Activated effector memory CD4-positive, alpha-beta T cell treated with anti-CD3 and anti-CD28 coated beads, Interleukin-2, amount 50 U/mL, for 16 hours (primary cell): ENCODE measurements at regions not wholly inside any gene's neighbourhood (a gene's known extent, or its start where the extent isn't known, plus 50 kb on each side); places are given as distances from the start of the nearest gene placed in this dataset.

Source experiments
- DNase-seq: peaks from one replicate; pipeline ENCODE4 v3.0.0-alpha.2; 2020

DNA sequence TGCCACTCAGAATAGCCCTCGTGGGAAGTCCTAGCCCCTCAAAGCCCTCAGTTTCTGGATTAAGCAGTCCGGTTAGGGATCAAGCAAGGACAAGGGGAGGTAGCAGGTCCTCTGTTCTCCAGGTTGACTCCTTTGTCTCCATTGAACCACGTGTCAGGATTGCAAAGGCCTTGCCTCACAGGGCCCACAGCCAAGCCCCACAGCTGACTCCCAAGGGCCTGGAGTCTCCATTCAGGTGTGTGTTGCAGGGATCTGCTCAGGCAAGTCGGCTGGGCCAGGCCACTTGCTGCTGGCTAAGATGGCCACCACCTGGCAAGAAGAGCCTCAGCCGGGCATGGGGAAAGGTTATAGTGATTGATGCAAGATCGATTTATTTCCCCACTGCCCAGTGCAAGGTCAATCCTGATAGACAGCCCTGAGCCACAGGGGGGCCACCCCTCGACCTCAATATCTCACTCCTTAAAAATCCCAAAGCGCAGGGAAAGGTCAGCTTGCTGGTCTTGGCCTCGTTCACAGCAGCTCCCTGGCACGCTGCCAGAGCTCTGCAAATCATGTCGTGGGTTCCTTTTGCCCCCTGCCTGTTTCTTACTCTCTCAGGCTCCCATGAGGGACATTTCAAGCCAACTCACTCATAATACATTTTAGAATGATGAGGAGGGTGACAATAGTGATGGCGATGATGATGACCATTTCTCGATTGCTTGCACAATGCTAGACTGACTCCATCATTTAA, 75.9 kb downstream of the EDN3 start:
- DNase-seq: no peak

GRCh38 chr20:59376998-59377397, 76.6 kb downstream of the EDN3 start:
- no peak for DNase-seq

GRCh38 chr20:59377842-59378241, 77.4 kb downstream of the EDN3 start:
- no peak for DNase-seq

- no peak for DNase-seq
These were observed 78.0 kb downstream of the EDN3 start for GRCh38 chr20:59378396-59378795.

GRCh38 chr20:59378966-59379365, 78.6 kb downstream of the EDN3 start:
- DNase-seq: no peak

GRCh38 chr20:59381689-59382088, 81.3 kb downstream of the EDN3 start:
- DNase-seq: no peak

- no peak for DNase-seq
These were observed 81.8 kb downstream of the EDN3 start for GRCh38 chr20:59382157-59382725.

GRCh38 chr20:59382907-59383306, 82.5 kb downstream of the EDN3 start:
- DNase-seq: no peak

DNA sequence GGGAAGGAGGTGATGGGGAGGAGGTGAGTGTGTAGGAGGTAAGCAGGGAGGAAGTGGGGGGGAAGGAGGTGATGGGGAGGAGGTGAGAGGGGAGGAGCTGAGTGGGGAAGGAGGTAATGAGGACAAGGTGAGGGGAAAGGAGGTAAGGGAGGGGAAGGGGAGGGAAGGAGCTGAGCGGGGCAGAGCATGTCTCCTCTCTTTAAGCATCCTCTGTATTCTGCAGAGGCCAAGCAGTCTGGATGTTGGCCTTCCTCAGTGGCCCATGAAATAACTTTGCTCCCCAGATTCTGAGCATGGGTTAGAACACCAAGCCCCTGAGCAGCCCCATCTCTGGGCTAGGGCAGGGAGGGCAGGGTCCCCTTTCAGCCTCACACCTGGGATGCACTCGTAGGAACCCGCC, 84.6 kb downstream of the EDN3 start:
- DNase-seq: no peak

GRCh38 chr20:59385480-59385879, 85.1 kb downstream of the EDN3 start:
- DNase-seq: no peak

DNA sequence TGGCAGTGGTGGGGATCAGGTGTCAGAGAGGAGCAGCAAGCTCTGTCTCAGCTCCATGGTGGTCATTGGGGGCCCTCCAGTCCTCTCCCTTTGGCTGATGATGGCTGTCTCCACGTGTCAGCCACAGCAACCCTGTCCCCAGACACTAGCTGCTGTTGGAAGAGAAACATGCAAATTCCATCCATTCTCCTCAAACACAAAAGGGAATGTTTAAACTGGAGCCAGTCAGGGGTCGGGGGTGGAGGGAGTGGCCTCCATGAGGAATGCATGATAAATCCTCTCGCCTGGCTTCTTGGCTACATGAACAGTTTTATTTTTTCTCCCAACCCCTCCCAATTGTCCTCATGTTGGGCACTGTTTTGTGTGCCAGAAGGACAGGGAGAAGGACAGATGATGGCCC, 86.4 kb downstream of the EDN3 start:
- DNase-seq: peak; percentile 6

DNA sequence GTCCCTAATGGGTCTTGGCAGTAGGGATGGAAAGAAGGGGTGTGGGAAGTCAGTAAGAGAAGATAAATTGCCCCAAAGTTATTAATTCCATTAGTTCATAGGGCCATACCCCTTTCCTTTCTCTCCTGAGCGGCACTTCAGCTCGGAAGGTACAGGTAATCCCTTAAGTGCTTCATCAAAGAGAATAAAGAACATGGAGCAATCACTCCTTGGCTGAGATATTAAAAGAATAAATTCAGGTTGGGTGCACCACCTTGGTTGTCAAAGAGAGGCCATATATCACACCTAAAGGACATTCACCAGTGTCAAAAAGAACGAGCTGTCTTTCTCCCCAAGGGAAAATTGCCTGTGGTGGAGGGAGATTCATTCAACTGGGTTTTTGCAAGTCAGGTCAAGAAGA, 87.5 kb downstream of the EDN3 start:
- no peak for DNase-seq

DNA sequence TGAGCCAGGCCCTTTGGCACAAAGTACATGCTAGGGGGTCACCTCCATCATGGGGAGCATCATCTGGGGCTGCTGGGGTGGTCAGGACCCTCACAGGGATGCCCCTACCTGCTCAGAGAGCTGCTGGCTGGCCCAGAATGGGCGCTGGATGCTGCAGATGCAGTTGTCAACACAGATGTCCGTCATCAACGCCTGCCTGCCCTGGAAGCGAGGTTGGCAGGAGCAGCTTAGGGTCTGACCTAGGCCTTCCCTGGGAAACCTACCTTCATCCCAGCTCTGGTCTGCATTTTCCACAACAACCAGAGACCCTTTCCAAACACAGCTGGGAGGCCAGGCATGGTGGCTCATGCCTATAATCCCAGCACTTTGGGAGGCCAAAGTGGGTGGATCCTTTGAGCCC, 88.0 kb downstream of the EDN3 start:
- peak; percentile 51 for DNase-seq

- no peak for DNase-seq
These were observed 90.0 kb downstream of the EDN3 start for GRCh38 chr20:59390437-59390836.

- no peak for DNase-seq
These were observed 91.6 kb downstream of the EDN3 start for GRCh38 chr20:59391975-59392374.

DNA sequence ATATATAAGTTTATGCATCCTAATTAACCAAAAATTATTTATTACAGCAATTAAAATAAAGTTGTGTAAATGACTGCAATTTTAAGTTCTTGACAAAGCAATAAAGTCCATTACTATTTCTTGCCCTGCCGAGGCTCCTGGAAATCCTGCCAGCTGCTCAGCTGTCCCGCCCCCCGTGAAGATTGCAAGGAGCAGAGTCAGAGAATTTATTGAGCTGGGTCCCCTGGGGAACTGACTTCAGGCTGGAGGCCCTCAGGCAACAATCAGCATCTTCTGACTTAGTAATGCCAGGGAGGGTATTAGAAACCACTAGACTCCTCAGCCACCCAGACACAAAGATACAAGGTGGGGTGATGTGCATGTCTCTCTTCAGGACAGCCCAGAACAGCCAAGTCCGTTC, 92.3 kb downstream of the EDN3 start:
- no peak for DNase-seq

DNA sequence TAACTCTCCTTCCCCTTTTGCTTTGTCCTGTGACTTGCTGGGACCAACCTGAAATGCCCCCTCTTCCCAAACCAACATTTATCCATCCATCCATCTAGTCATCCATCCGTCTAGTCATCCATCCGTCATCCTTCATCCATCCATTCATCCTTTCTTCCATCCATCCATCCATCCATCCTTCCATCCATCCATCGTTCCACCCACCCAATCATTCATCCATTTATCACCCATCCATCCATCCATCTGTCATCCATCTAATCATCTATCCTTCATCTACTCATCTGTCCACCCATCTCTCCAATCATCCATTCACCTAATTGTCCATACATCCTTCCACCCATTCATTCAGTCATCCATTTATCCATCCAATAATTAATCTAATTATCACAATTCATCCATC, 92.7 kb downstream of the EDN3 start:
- no peak for DNase-seq

GRCh38 chr20:59395729-59396128, 95.3 kb downstream of the EDN3 start:
- no peak for DNase-seq

- no peak for DNase-seq
These were observed 98.3 kb downstream of the EDN3 start for GRCh38 chr20:59398537-59399205.

GRCh38 chr20:59399426-59400099, 99.2 kb downstream of the EDN3 start:
- DNase-seq: no peak

DNA sequence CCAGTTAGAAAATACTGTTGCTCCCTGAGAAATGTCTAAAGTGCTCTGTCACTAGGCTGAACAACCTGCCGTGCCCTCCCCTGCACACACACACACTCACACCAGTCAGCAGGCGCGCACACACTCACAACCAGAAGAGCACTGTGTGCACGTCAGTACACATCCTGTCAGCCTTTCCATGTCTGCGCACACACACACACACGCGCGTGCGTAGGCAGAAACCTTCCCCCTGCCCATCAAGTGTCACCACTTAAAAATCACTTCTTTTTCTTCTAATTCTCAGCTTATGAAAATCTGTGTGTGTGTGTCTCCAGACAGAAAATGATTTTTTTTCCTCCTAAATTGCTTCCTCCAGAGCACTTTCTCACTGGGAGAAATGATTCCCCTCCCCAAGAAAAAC, 100.3 kb downstream of the EDN3 start:
- no peak for DNase-seq

- no peak for DNase-seq
These were observed 102.3 kb downstream of the EDN3 start for GRCh38 chr20:59402681-59403080.

DNA sequence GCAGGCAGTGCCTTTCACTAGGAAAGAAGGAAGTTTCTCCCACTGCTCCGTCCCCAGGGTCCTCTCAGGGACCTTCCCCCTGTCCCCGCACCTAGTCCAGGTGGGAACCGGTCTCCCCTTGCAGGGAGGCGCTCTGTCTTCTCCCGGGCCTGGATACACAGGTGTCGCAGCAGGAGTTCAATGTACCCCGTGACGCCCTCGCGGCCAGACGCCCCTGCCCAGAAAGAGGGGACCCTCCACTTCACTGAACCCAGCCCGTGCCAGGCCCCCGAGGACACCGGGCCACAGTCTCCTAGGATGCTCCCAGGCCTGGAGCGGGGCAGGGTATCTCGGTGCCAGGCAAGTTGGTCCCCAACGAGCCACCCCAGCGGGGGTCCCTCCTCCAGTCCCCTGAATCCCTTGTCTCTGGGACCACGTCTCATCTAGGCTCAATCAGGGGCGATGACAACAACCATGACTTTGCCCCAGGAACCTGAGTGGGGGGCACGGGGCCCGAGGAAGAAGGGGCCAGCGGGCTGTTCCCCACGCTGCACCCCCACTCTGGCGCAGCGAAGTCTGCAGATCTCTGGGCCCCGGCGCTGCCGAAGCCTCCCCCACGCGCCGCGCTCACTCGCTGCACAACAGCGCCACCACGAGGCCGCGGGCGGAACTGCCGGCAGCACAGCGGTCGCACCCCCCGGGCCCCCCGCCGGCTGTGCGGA, 103.0 kb downstream of the EDN3 start:
- DNase-seq: peak; percentile 88
